ENCODE measurements at regions not wholly inside any gene's neighbourhood (a gene's known extent, or its start where the extent isn't known, plus 50 kb on each side); places are given as distances from the start of the nearest gene placed in this dataset.

- TF ChIP-seq CTCF (IDR thresholded peaks at IDR 0.05; ENCODE audit: low read depth, low read length), result no peak
- no peak for DNase-seq (ENCODE audit: extremely low read depth, low read depth)
Observed at GRCh38 chr9:2466703-2467102, 154.9 kb upstream of the VLDLR start.

GRCh38 chr9:2469681-2470221, 151.8 kb upstream of the VLDLR start:
- TF ChIP-seq CTCF (IDR thresholded peaks at IDR 0.05; ENCODE audit: low read depth, low read length), result peak; percentile 7
- DNase-seq (ENCODE audit: extremely low read depth, low read depth), result no peak

GRCh38 chr9:2473681-2474080, 147.9 kb upstream of the VLDLR start:
- no peak for DNase-seq (ENCODE audit: extremely low read depth, low read depth)
- no peak for TF ChIP-seq CTCF (IDR thresholded peaks at IDR 0.05; ENCODE audit: low read depth, low read length)

- no peak for DNase-seq (ENCODE audit: extremely low read depth, low read depth)
- no peak for TF ChIP-seq CTCF (IDR thresholded peaks at IDR 0.05; ENCODE audit: low read depth, low read length)
Observed at GRCh38 chr9:2477755-2478154, 143.8 kb upstream of the VLDLR start.

- no peak for DNase-seq (ENCODE audit: extremely low read depth, low read depth)
- TF ChIP-seq CTCF (IDR thresholded peaks at IDR 0.05; ENCODE audit: low read depth, low read length), result no peak
Observed at GRCh38 chr9:2478421-2478820, 143.2 kb upstream of the VLDLR start.

- no peak for DNase-seq (ENCODE audit: extremely low read depth, low read depth)
- no peak for TF ChIP-seq CTCF (IDR thresholded peaks at IDR 0.05; ENCODE audit: low read depth, low read length)
Observed at GRCh38 chr9:2479056-2479565, 142.5 kb upstream of the VLDLR start.

- DNase-seq (ENCODE audit: extremely low read depth, low read depth), result no peak
- TF ChIP-seq CTCF (IDR thresholded peaks at IDR 0.05; ENCODE audit: low read depth, low read length), result no peak
Observed at GRCh38 chr9:2480255-2480837, 141.2 kb upstream of the VLDLR start.
